IPS DF 6.9 (cell line): ENCODE measurements at regions not wholly inside any gene's neighbourhood (a gene's known extent, or its start where the extent isn't known, plus 50 kb on each side); places are given as distances from the start of the nearest gene placed in this dataset.

Experiments used
- DNase-seq: peaks from one replicate; pipeline ENCODE4 v3.0.0-alpha.2; 2013; ENCODE audit warnings: low read depth, low spot score
- H3K27ac ChIP-seq: one replicate; pipeline ENCODE4 v1.5.1; 2013; ENCODE audit warnings: low read length, control low read depth
- H3K27me3 ChIP-seq: 2 replicates; pipeline ENCODE4 v1.6.1; 2013; ENCODE audit warnings: mild to moderate bottlenecking, low read length; ENCODE audit not compliant: control insufficient read depth, insufficient read depth
- H3K36me3 ChIP-seq: 2 replicates; pipeline ENCODE4 v1.6.1; 2013; ENCODE audit warnings: low read length; ENCODE audit not compliant: control insufficient read depth, insufficient read depth
- H3K4me1 ChIP-seq: 2 replicates; pipeline ENCODE4 v1.6.1; 2013; ENCODE audit warnings: low read length; ENCODE audit not compliant: control insufficient read depth, insufficient read depth
- H3K4me3 ChIP-seq: 2 replicates; pipeline ENCODE4 v1.5.1; 2013; ENCODE audit warnings: mild to moderate bottlenecking, low read length
- H3K9me3 ChIP-seq: 2 replicates; pipeline ENCODE4 v1.6.1; 2013; ENCODE audit warnings: low read length, inconsistent platforms; ENCODE audit not compliant: control insufficient read depth, insufficient read depth
- WGBS: extraction: QIAGEN DNeasy Blood & Tissue Kit; methylation state at CpG from one replicate; pipeline ENCODE4 v1.1.7; 2013; ENCODE audit warnings: mixed read lengths, missing lambda C conversion rate; ENCODE audit not compliant: insufficient read length, insufficient coverage; 5-methylcytosine and 5-hydroxymethylcytosine counted together

GRCh38 chr5:63894690-63895089, 67.6 kb downstream of the HTR1A start:
- no CpG with 5 or more reads among the region's 1 CpG for WGBS
- no peak overlapping the region for H3K4me3 ChIP-seq
- H3K9me3 ChIP-seq: no peaks in the 10 kb centered on the region
- H3K4me1 ChIP-seq: no peaks in the 10 kb centered on the region
- no peak overlapping the region for H3K27ac ChIP-seq
- H3K27me3 ChIP-seq: no peaks in the 10 kb centered on the region
- no peak for DNase-seq
- no peaks in the 10 kb centered on the region for H3K36me3 ChIP-seq

GRCh38 chr5:63878788-63879187, 83.5 kb downstream of the HTR1A start:
- DNase-seq: peak; percentile 9
- WGBS: no CpG with 5 or more reads among the region's 1 CpG
- no peaks in the 10 kb centered on the region for H3K36me3 ChIP-seq
- no peak overlapping the region for H3K27ac ChIP-seq
- H3K4me3 ChIP-seq: no peak overlapping the region
- no peaks in the 10 kb centered on the region for H3K9me3 ChIP-seq
- no peaks in the 10 kb centered on the region for H3K4me1 ChIP-seq
- H3K27me3 ChIP-seq: no peaks in the 10 kb centered on the region

GRCh38 chr5:63877961-63878360, 84.3 kb downstream of the HTR1A start:
- no peak overlapping the region for H3K4me3 ChIP-seq
- H3K9me3 ChIP-seq: no peaks in the 10 kb centered on the region
- no peak overlapping the region for H3K27ac ChIP-seq
- no peaks in the 10 kb centered on the region for H3K27me3 ChIP-seq
- no peak for DNase-seq
- no peaks in the 10 kb centered on the region for H3K36me3 ChIP-seq
- no peaks in the 10 kb centered on the region for H3K4me1 ChIP-seq
- no CpG with 5 or more reads among the region's 2 CpGs for WGBS

GRCh38 chr5:63860379-63860778, 101.9 kb downstream of the HTR1A start:
- no peaks in the 10 kb centered on the region for H3K9me3 ChIP-seq
- no peaks in the 10 kb centered on the region; the same call in 1 of the 2 replicates for H3K27me3 ChIP-seq
- no peaks in the 10 kb centered on the region for H3K36me3 ChIP-seq
- no peaks in the 10 kb centered on the region for H3K4me1 ChIP-seq
- no CpG with 5 or more reads among the region's 1 CpG for WGBS
- no peak for DNase-seq
- no peak overlapping the region for H3K4me3 ChIP-seq
- no peak overlapping the region for H3K27ac ChIP-seq

- Histone ChIP-seq H3K9me3 (no peaks in the 10 kb centered on the region), H3K27me3 (no peaks in the 10 kb centered on the region), H3K4me3 (no peak overlapping the region), H3K27ac (no peak overlapping the region), H3K4me1 (no peaks in the 10 kb centered on the region), H3K36me3 (no peaks in the 10 kb centered on the region)
- DNase-seq: no peak
- no CpG with 5 or more reads among the region's 2 CpGs for WGBS
Measured at GRCh38 chr5:63854076-63854475, 108.2 kb downstream of the HTR1A start.

- Histone ChIP-seq H3K4me3 (no peak overlapping the region), H3K36me3 (no peaks in the 10 kb centered on the region), H3K4me1 (no peaks in the 10 kb centered on the region; the same call in 1 of the 2 replicates), H3K27ac (no peak overlapping the region), H3K27me3 (no peaks in the 10 kb centered on the region), H3K9me3 (no peaks in the 10 kb centered on the region)
- WGBS: no CpG with 5 or more reads among the region's 4 CpGs
- DNase-seq: no peak
Measured at GRCh38 chr5:63843190-63843589, 119.1 kb downstream of the HTR1A start.

GRCh38 chr5:63837437-63837836, 124.8 kb downstream of the HTR1A start:
- Histone ChIP-seq H3K9me3 (no peaks in the 10 kb centered on the region), H3K4me1 (no peaks in the 10 kb centered on the region), H3K36me3 (no peaks in the 10 kb centered on the region), H3K27ac (no peak overlapping the region), H3K27me3 (no peaks in the 10 kb centered on the region), H3K4me3 (no peak overlapping the region)
- WGBS: no CpG with 5 or more reads among the region's 3 CpGs
- no peak for DNase-seq

GRCh38 chr5:63831381-63831780, 130.9 kb downstream of the HTR1A start:
- Histone ChIP-seq H3K36me3 (no peaks in the 10 kb centered on the region), H3K4me3 (no peak overlapping the region), H3K27ac (no peak overlapping the region), H3K9me3 (no peaks in the 10 kb centered on the region), H3K27me3 (no peaks in the 10 kb centered on the region), H3K4me1 (no peaks in the 10 kb centered on the region)
- no peak for DNase-seq

GRCh38 chr5:63825984-63826383, 136.3 kb downstream of the HTR1A start:
- Histone ChIP-seq H3K36me3 (no peaks in the 10 kb centered on the region), H3K27me3 (no peaks in the 10 kb centered on the region), H3K9me3 (no peaks in the 10 kb centered on the region), H3K4me3 (no peak overlapping the region), H3K4me1 (no peaks in the 10 kb centered on the region), H3K27ac (no peak overlapping the region)
- no peak for DNase-seq
- WGBS: 100% methylated on average over 1 of the region's 1 CpG

GRCh38 chr5:63823583-63823982, 138.7 kb downstream of the HTR1A start:
- Histone ChIP-seq H3K4me3 (no peak overlapping the region), H3K4me1 (no peaks in the 10 kb centered on the region), H3K9me3 (no peaks in the 10 kb centered on the region), H3K27me3 (no peaks in the 10 kb centered on the region), H3K36me3 (no peaks in the 10 kb centered on the region), H3K27ac (no peak overlapping the region)
- WGBS: no CpG with 5 or more reads among the region's 2 CpGs
- DNase-seq: no peak

GRCh38 chr5:63822614-63823013, 139.6 kb downstream of the HTR1A start:
- Histone ChIP-seq H3K36me3 (no peaks in the 10 kb centered on the region), H3K9me3 (no peaks in the 10 kb centered on the region), H3K27me3 (no peaks in the 10 kb centered on the region), H3K4me1 (no peaks in the 10 kb centered on the region), H3K4me3 (no peak overlapping the region), H3K27ac (no peak overlapping the region)
- no CpG with 5 or more reads among the region's 1 CpG for WGBS
- no peak for DNase-seq
